ENCODE measurements at regions not wholly inside any gene's neighbourhood (a gene's known extent, or its start where the extent isn't known, plus 50 kb on each side); places are given as distances from the start of the nearest gene placed in this dataset.

DNA sequence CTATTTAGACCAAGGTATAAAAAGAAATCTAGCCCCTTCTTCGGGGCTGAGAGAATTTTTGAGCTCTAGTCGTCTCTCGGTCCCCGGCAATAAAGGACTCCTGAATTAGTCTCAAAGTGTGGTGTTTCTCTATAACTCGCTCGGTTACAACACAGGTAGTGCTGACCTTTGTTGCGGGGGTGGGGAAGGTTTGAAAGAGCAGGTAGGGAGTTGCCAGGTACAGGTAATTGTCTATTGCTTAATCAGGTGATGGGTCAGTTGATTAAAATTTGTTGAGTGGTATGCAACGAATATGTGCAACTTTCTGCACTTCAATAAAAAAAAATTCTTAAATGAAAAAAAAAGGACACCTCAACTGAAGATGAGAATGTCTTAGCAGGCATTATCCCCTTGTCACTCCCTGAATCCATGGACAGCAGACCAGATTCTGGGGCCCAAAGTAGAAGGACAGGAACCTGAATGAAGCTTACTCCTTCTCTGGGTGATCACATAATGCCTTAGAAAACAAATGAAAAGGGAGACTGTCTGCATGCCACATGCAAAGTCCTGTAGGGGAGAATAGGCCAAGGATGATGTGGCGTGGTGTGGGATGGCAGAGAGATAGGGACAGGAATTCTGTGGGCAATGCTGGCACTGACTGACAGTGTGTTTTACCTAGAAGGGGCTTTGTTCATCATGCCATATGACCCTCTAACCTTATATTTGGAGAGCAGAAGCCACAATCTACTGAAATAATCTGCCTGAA is 157.6 kb upstream of the OLIG3 start:
- H3K4me1 ChIP-seq (ENCODE audit: control insufficient read depth in 1 of 2, low read depth in 2 of 2), result no peaks in the 10 kb centered on the region
- no peaks in the 10 kb centered on the region for H3K27me3 ChIP-seq (replicated peaks; ENCODE audit: insufficient read depth)
- H3K9me3 ChIP-seq, result peaks cover 14% of the 10 kb centered on the region
- ATAC-seq (ENCODE audit: insufficient number of reproducible peaks, low FRiP score, low read depth), result no peak
- DNase-seq (ENCODE audit: low spot score), result no peak
- H3K36me3 ChIP-seq, result no peaks in the 10 kb centered on the region
- TF ChIP-seq CTCF (IDR thresholded peaks at IDR 0.05), result no peak
- no peak overlapping the region for H3K27ac ChIP-seq
- no peak overlapping the region for H3K4me3 ChIP-seq

DNA sequence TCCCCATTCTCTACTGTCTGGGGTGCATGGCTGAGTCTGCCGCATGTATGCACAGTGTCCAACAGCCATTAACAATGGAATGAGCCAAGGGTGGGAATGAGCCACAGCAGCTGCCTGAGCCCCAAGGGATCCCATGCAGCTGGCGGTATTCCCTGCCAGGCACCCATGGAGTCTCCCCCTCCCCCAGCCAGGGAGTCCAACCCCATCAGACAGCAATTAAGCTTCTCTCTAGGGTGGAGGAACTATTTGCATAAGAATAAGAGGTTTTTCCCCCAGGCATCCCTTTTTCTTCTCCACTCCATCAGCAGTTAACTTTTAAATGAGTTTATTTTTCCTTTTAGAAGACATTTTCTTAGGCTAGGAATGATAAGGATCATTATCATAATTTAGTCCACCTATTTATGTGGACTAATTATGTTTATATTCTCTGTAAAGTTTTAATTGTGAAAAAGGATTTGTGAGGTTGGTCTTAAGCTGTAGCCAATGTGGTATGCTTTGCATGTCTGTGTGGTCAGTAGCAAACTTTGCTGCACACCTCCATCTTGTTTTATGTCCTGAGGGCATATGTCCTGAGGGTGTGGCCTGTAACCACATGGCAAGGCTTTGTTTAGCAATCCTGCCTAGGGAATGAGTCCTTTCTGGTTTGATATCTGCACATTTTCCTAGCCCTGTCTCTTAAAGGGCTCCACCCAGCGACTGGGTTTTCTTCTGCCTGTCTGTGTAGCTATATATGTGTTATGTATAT is 158.9 kb upstream of the OLIG3 start:
- DNase-seq (ENCODE audit: low spot score), result no peak
- Histone ChIP-seq H3K4me3 (no peak overlapping the region), H3K4me1 (ENCODE audit: control insufficient read depth in 1 of 2, low read depth in 2 of 2) (no peaks in the 10 kb centered on the region), H3K36me3 (no peaks in the 10 kb centered on the region), H3K27ac (no peak overlapping the region), H3K9me3 (peaks cover 14% of the 10 kb centered on the region), H3K27me3 (replicated peaks; ENCODE audit: insufficient read depth) (no peaks in the 10 kb centered on the region)
- TF ChIP-seq CTCF (IDR thresholded peaks at IDR 0.05), result no peak
- ATAC-seq (ENCODE audit: insufficient number of reproducible peaks, low FRiP score, low read depth), result no peak

DNA sequence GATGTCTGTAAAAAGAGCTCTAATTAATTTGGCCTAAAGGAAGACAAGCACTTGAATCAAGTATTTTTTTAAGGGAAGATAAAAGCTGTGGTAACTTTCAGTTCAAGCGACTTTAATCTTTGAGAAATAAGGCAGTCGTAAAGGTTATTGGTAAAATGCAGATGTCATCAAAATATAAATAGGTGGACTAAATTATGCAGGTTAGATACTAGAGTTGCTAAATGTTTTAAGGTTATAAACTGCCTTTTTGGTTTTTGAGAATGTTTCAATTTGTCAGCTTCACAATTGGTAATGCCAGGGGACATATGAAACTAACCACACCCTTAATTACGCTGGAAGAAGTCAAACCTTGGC is 159.5 kb upstream of the OLIG3 start:
- H3K36me3 ChIP-seq, result no peaks in the 10 kb centered on the region
- H3K27ac ChIP-seq, result no peak overlapping the region
- no peaks in the 10 kb centered on the region for H3K4me1 ChIP-seq (ENCODE audit: control insufficient read depth in 1 of 2, low read depth in 2 of 2)
- DNase-seq (ENCODE audit: low spot score), result no peak
- H3K9me3 ChIP-seq, result peaks cover 14% of the 10 kb centered on the region
- ATAC-seq (ENCODE audit: insufficient number of reproducible peaks, low FRiP score, low read depth), result no peak
- no peak overlapping the region for H3K4me3 ChIP-seq
- no peaks in the 10 kb centered on the region for H3K27me3 ChIP-seq (replicated peaks; ENCODE audit: insufficient read depth)
- TF ChIP-seq CTCF (IDR thresholded peaks at IDR 0.05), result no peak

DNA sequence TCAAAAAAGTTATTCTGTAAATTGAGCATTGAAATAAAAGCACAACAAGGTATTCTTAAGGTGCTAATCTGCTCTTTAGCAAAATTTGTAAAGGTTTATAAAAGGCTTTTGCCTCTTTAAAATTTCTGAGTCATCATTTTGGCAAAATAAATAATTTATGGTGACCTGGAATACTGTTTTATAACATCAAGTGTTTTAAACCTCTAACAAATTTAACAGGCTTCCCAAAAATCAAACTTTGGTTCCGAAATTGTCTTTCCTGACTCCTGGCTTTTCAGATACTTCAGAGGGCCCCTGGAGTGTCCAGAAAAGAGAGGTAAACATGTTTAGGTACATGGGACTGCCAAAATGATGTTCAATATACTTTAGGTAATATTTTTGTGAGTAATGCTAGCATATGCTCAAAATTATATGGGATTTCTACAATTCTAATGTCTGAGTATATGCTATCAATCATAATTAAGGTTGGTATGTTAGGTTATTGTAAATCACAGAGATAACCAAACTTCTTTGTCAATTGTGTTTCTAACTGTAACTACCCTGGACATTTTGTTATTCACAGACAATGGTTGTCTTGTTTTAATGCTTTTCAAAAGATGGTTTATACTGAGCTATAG is 160.3 kb upstream of the OLIG3 start:
- DNase-seq (ENCODE audit: low spot score) (no peak), ATAC-seq (ENCODE audit: insufficient number of reproducible peaks, low FRiP score, low read depth) (no peak)
- H3K27me3 ChIP-seq (replicated peaks; ENCODE audit: insufficient read depth), result no peaks in the 10 kb centered on the region
- no peak for TF ChIP-seq CTCF (IDR thresholded peaks at IDR 0.05)
- no peak overlapping the region for H3K4me3 ChIP-seq
- no peaks in the 10 kb centered on the region for H3K36me3 ChIP-seq
- no peaks in the 10 kb centered on the region for H3K4me1 ChIP-seq (ENCODE audit: control insufficient read depth in 1 of 2, low read depth in 2 of 2)
- H3K27ac ChIP-seq, result no peak overlapping the region
- H3K9me3 ChIP-seq, result peaks cover 14% of the 10 kb centered on the region

GRCh38 chr6:137655291-137655690 is 161.1 kb upstream of the OLIG3 start:
- DNase-seq (ENCODE audit: low spot score), result no peak
- no peaks in the 10 kb centered on the region for H3K36me3 ChIP-seq
- peaks cover 14% of the 10 kb centered on the region for H3K9me3 ChIP-seq
- no peaks in the 10 kb centered on the region for H3K4me1 ChIP-seq (ENCODE audit: control insufficient read depth in 1 of 2, low read depth in 2 of 2)
- no peaks in the 10 kb centered on the region for H3K27me3 ChIP-seq (replicated peaks; ENCODE audit: insufficient read depth)
- H3K4me3 ChIP-seq, result no peak overlapping the region
- TF ChIP-seq CTCF (IDR thresholded peaks at IDR 0.05), result no peak
- ATAC-seq (ENCODE audit: insufficient number of reproducible peaks, low FRiP score, low read depth), result no peak
- H3K27ac ChIP-seq, result no peak overlapping the region

Measured in thoracic aorta (tissue), 2 donors.